Activated CD4-positive, alpha-beta T cell treated with anti-CD3 and anti-CD28 coated beads for 36 hours (primary cell): ENCODE measurements at regions not wholly inside any gene's neighbourhood (a gene's known extent, or its start where the extent isn't known, plus 50 kb on each side); places are given as distances from the start of the nearest gene placed in this dataset.
"Not testable (repeated sequence)": the region's sequence is repeated elsewhere in the genome, so short reads cannot be mapped to it uniquely, and the experiment has no call there.

Experiments
- ATAC-seq: fragments of 200-7000 bp; cut with Tn5 transposase; one replicate; pipeline ENCODE4 v1.10.0; 2021; ENCODE audit warnings: mild to moderate bottlenecking, moderate library complexity
- CTCF ChIA-PET: fragments of 350-600 bp; sonication (Branson Sonifier 250); formaldehyde crosslinking; loops from one replicate; lab custom pipeline; 2021; ENCODE audit warnings: antibody characterized with exemption; lab: Charles Lee
- POLR2A ChIA-PET: fragments of 350-600 bp; sonication (Branson Sonifier 250); formaldehyde crosslinking; loops from one replicate; lab custom pipeline; 2021; ENCODE audit warnings: antibody characterized with exemption, inconsistent platforms; lab: Charles Lee
- DNase-seq: peaks from one replicate; pipeline ENCODE4 v3.0.0-alpha.2; 2020
- H3K27ac Mint-ChIP-seq: one replicate; pipeline ENCODE4 v1.8.0; 2021; ENCODE audit warnings: mixed read lengths
- H3K27me3 Mint-ChIP-seq: one replicate; pipeline ENCODE4 v1.8.0; 2021; ENCODE audit warnings: mixed read lengths
- H3K36me3 Mint-ChIP-seq: one replicate; pipeline ENCODE4 v1.8.0; 2021; ENCODE audit warnings: low read depth, mixed read lengths
- H3K4me1 Mint-ChIP-seq: one replicate; pipeline ENCODE4 v1.8.0; 2021; ENCODE audit warnings: mixed read lengths
- H3K4me3 Mint-ChIP-seq: one replicate; pipeline ENCODE4 v1.8.0; 2021; ENCODE audit warnings: mild to moderate bottlenecking, moderate library complexity, mixed read lengths
- H3K9me3 Mint-ChIP-seq: one replicate; pipeline ENCODE4 v1.8.0; 2021; ENCODE audit warnings: low read depth, mixed read lengths
- intact Hi-C, 2 experiments: fragments of 100-400 bp; cut with DNase I in 1 of 2; cut with micrococcal nuclease in 1 of 2; formaldehyde crosslinking; loops; one replicate each; pipeline versions ENCODE4 v1.14.2 to v1.15.1; 2022 to 2024; cut with DNase I, micrococcal nuclease

DNA sequence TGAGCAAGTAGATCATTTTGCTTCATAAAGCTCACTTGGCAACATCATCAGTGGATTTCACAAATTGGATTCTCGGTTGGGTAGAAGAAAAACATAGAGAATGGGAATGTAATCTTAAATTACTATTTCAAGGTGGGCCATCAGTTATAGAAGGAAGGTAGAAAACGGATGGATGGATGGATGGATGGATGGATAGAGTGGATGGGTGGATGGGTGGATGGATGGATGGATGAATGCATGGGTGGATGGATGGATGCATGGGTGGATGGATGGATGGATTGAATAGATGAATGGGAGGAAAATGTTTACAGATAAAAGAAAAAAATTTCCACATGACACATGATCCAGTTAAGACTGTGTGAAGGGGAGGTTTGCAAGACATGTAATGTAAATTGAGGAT lies 159.7 kb downstream of the MEX3B start:
- DNase-seq (no peak), ATAC-seq (no peak)
- CTCF ChIA-PET = interaction anchor here (0.6 kb wide), 1 partner anchor 160 kb away, joined by 3 read pairs; no protein-coding TSS in a partner anchor
- POLR2A ChIA-PET = no interaction called here
- intact Hi-C loops = loop anchor here in 1 of 2 experiments (10.0 kb wide), 1 partner anchor 59 kb away; no protein-coding TSS in a partner anchor
- H3K4me3 Mint-ChIP-seq = no peak overlapping the region
- H3K36me3 Mint-ChIP-seq = no peaks in the 10 kb centered on the region
- no peaks in the 10 kb centered on the region for H3K9me3 Mint-ChIP-seq
- no peaks in the 10 kb centered on the region for H3K4me1 Mint-ChIP-seq
- no peaks in the 10 kb centered on the region for H3K27me3 Mint-ChIP-seq
- no peak overlapping the region for H3K27ac Mint-ChIP-seq

DNA sequence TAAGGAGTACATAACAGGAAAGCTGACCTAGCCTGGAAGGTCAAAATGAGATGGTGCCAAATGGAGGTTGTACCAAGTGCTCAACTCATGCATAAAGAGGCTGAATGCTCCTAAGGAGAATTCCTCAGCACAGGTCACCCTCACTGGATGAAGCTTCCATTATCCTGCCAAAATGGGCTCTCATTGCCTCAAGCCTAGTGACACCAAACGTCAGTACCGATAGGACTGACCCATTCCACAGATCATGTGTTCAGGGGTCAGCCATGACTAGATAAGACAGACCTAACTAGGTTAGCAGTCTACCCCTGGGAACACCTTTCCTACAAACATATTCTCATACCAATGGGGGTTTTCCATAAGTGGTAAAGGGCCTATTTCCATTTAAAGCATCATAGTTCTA lies 160.7 kb downstream of the MEX3B start:
- no peaks in the 10 kb centered on the region for H3K4me1 Mint-ChIP-seq
- no peak overlapping the region for H3K27ac Mint-ChIP-seq
- H3K9me3 Mint-ChIP-seq = no peaks in the 10 kb centered on the region
- H3K4me3 Mint-ChIP-seq = no peak overlapping the region
- ATAC-seq (no peak), DNase-seq (no peak)
- H3K27me3 Mint-ChIP-seq = no peaks in the 10 kb centered on the region
- no peaks in the 10 kb centered on the region for H3K36me3 Mint-ChIP-seq
- POLR2A ChIA-PET = no interaction called here
- CTCF ChIA-PET = no interaction called here
- intact Hi-C loops = loop anchor here in 1 of 2 experiments (10.0 kb wide), 1 partner anchor 60 kb away; no protein-coding TSS in a partner anchor

DNA sequence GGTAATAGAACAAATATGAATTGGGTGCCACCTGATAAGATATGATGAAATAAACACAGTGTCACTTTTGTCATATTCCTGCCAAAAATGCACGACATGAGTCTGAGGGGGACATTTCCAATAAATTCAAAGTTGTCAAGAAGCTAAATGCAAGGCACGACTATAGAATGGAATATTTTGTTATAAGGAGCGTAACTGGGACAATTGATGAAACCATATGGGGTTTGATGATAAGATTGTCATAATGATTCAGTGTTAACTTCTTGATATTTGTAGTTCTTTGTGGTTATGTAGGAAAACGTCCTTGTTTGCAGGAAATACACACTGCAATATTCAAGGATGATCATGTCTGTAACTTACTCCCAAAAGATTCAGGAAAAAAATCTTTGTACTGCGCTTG lies 163.3 kb downstream of the MEX3B start:
- Mint-ChIP-seq H3K36me3 (no peaks in the 10 kb centered on the region), H3K4me1 (no peaks in the 10 kb centered on the region), H3K27me3 (no peaks in the 10 kb centered on the region), H3K9me3 (no peaks in the 10 kb centered on the region), H3K27ac (no peak overlapping the region), H3K4me3 (no peak overlapping the region)
- intact Hi-C loops = loop anchor here in 1 of 2 experiments (10.0 kb wide), 1 partner anchor 62 kb away; no protein-coding TSS in a partner anchor
- no peak for ATAC-seq
- CTCF ChIA-PET = no interaction called here
- no peak for DNase-seq
- POLR2A ChIA-PET = no interaction called here

DNA sequence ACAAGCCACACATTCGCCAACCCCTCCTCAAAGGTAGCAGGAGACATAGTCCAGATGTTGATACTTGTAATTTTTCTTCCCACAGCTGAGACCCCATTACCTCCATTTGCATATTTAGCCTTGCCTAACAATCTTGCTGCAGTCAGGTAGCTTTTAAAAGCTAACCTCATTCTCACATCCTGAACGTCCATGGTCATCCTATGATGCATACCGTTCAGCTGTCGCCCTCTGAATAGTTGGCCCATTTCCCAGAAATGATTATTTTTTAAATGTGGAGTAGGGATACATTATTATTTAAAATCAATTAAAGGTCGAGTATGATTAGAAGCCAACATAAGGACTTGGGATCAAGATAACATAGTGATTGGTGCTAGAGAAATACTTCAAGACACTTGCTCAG lies 165.0 kb downstream of the MEX3B start:
- intact Hi-C loops = loop anchor here in 1 of 2 experiments (10.0 kb wide), 1 partner anchor 64 kb away; no protein-coding TSS in a partner anchor
- Mint-ChIP-seq H3K36me3 (no peaks in the 10 kb centered on the region), H3K4me3 (no peak overlapping the region), H3K4me1 (no peaks in the 10 kb centered on the region), H3K27me3 (no peaks in the 10 kb centered on the region), H3K27ac (no peak overlapping the region), H3K9me3 (no peaks in the 10 kb centered on the region)
- ATAC-seq (no peak), DNase-seq (no peak)
- CTCF ChIA-PET = interaction anchor here (0.5 kb wide), 1 partner anchor 782 kb away, joined by 3 read pairs; no protein-coding TSS in a partner anchor
- POLR2A ChIA-PET = no interaction called here

DNA sequence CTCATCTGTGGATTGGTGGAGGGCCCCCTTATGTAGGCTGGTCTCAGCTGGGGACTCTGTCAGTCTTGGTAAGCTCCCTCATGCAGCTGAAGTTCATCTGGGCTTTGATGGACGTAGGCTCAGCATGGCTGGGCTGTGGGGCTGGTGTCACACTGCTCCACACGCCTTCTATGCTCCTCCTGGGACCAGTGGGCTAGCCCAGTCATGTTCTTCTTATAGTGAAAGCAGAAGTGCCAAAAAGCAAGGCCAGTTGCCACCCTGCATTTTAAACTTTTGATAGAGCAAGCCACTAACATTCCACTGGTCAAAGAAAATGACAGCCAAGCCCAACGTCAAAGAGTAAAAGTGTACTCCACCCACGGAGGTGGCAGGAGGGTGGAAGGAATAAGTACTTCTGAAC lies 165.5 kb downstream of the MEX3B start:
- POLR2A ChIA-PET = no interaction called here
- H3K27me3 Mint-ChIP-seq = no peaks in the 10 kb centered on the region

GRCh38 chr15:81875717-81876116 lies 170.1 kb downstream of the MEX3B start:
- CTCF ChIA-PET, H3K36me3 Mint-ChIP-seq, H3K27me3 Mint-ChIP-seq, POLR2A ChIA-PET, H3K4me3 Mint-ChIP-seq, H3K4me1 Mint-ChIP-seq, ATAC-seq, H3K27ac Mint-ChIP-seq, H3K9me3 Mint-ChIP-seq, DNase-seq, intact Hi-C loops: not testable (repeated sequence)

More for the DNA sequence above, 165.5 kb downstream of the MEX3B start:
- intact Hi-C loops = loop anchor here in 1 of 2 experiments (10.0 kb wide), 1 partner anchor 64 kb away; no protein-coding TSS in a partner anchor
- CTCF ChIA-PET = interaction anchor here (0.5 kb wide), 1 partner anchor 782 kb away, joined by 3 read pairs; no protein-coding TSS in a partner anchor
- Mint-ChIP-seq H3K27ac (no peak overlapping the region), H3K9me3 (no peaks in the 10 kb centered on the region), H3K4me1 (no peaks in the 10 kb centered on the region), H3K36me3 (no peaks in the 10 kb centered on the region), H3K4me3 (no peak overlapping the region)
- no peak for ATAC-seq
- DNase-seq = no peak

GRCh38 chr15:81870746-81871106 lies 175.1 kb downstream of the MEX3B start:
- CTCF ChIA-PET, DNase-seq, H3K36me3 Mint-ChIP-seq, H3K27ac Mint-ChIP-seq, intact Hi-C loops, H3K9me3 Mint-ChIP-seq, H3K27me3 Mint-ChIP-seq, H3K4me1 Mint-ChIP-seq, ATAC-seq, POLR2A ChIA-PET, H3K4me3 Mint-ChIP-seq: not testable (repeated sequence)

DNA sequence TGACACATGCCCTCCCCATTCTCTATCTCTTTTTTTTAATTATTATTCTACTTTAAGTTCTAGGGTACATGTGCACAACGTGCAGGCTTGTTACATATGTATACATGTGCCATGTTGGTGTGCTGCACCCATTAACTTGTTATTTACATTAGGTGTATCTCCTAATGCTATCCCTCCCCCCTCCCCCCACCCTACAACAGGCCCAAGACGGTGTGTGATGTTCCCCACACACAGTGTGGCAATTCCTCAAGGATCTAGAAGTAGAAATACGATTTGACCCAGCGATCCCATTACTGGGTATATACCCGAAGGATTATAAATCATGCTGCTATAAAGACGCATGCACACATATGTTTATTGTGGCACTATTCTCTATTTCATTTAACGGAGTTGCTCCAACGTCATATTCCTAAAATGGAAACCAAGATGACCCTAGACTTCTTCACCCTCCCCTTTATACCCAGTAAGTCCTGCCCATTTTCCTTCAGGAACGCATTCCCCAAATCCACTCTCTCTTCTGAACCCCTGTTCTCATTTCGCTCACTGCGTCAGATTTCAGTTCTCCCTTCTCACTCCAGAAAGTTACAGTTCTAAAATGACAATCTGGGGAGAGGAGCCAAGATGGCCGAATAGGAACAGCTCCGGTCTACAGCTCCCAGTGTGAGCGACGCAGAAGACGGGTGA lies 175.6 kb downstream of the MEX3B start:
- H3K36me3 Mint-ChIP-seq, ATAC-seq, intact Hi-C loops, H3K4me3 Mint-ChIP-seq, DNase-seq, H3K4me1 Mint-ChIP-seq, H3K9me3 Mint-ChIP-seq, H3K27ac Mint-ChIP-seq, H3K27me3 Mint-ChIP-seq, CTCF ChIA-PET, POLR2A ChIA-PET: not testable (repeated sequence)

- peaks cover 8% of the 10 kb centered on the region for H3K27me3 Mint-ChIP-seq
- intact Hi-C loops = no loop called here
- POLR2A ChIA-PET = no interaction called here
- H3K4me1 Mint-ChIP-seq = no peaks in the 10 kb centered on the region
- no peaks in the 10 kb centered on the region for H3K36me3 Mint-ChIP-seq
- DNase-seq = no peak
- CTCF ChIA-PET = no interaction called here
- H3K27ac Mint-ChIP-seq = no peak overlapping the region
- ATAC-seq = no peak
- no peaks in the 10 kb centered on the region for H3K9me3 Mint-ChIP-seq
- no peak overlapping the region for H3K4me3 Mint-ChIP-seq
Measured at GRCh38 chr15:81869161-81869954, 176.5 kb downstream of the MEX3B start.

- Mint-ChIP-seq H3K9me3 (no peaks in the 10 kb centered on the region), H3K27me3 (peaks cover 8% of the 10 kb centered on the region), H3K4me3 (no peak overlapping the region), H3K4me1 (no peaks in the 10 kb centered on the region), H3K36me3 (no peaks in the 10 kb centered on the region), H3K27ac (no peak overlapping the region)
- DNase-seq (no peak), ATAC-seq (no peak)
- ChIA-PET CTCF (no interaction called here), POLR2A (no interaction called here)
- intact Hi-C loops = no loop called here
Measured at GRCh38 chr15:81865850-81866537, 179.8 kb downstream of the MEX3B start.

DNA sequence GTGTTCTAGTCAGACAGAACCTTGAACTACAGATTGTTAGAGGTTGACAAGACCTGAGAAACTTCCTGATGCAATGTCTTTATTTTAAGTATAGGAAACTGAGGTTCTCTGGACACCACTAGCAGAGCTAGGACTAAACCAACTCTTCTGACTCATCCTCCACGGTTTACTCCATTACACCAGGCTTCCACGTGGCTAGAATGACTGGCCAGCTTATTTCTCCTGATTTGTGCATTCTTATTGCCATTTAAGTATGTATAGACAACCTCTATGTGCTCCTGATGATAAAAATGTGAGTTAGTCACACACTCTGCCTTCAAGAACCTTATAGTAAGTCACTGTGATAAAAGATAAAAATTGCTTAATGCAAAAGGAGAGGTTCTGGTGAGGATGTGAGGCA lies 182.7 kb downstream of the MEX3B start:
- ChIA-PET POLR2A (no interaction called here), CTCF (no interaction called here)
- no peaks in the 10 kb centered on the region for H3K4me1 Mint-ChIP-seq
- no peaks in the 10 kb centered on the region for H3K36me3 Mint-ChIP-seq
- intact Hi-C loops = no loop called here
- no peaks in the 10 kb centered on the region for H3K9me3 Mint-ChIP-seq
- DNase-seq (no peak), ATAC-seq (no peak)
- peaks cover 6% of the 10 kb centered on the region for H3K27me3 Mint-ChIP-seq
- no peak overlapping the region for H3K27ac Mint-ChIP-seq
- no peak overlapping the region for H3K4me3 Mint-ChIP-seq
